ENCODE measurements at regions not wholly inside any gene's neighbourhood (a gene's known extent, or its start where the extent isn't known, plus 50 kb on each side); places are given as distances from the start of the nearest gene placed in this dataset.

DNA sequence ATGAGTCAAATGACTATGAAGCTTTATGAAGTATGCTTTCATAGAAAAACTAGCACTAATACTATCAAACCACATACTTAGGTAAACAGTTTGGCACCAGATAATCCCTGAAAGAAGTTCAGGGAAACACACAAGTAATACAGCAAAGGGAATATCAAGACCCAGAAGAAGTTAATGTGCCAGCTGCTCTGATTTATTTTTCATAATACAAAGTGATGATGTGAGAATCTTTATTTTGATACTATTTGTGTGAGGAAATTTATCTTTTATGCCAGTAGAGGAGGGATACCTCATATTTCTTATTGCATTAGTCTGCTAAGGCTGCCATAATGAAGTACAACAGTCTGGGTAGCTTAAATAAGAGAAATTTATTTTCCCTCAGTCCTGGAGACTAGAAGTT is 67.7 kb upstream of the ANO3 start:
- Histone ChIP-seq H3K9ac (ENCODE audit: low read depth, low read length) (no peak overlapping the region), H3K27ac (ENCODE audit: low read depth, low read length) (no peak overlapping the region), H3K4me1 (ENCODE audit: control insufficient read depth, insufficient read depth, low read length) (no peaks in the 10 kb centered on the region), H3K27me3 (ENCODE audit: control insufficient read depth, insufficient read depth, low read length) (no peaks in the 10 kb centered on the region), H3K36me3 (ENCODE audit: control insufficient read depth, insufficient read depth, low read length) (no peaks in the 10 kb centered on the region), H3K9me3 (ENCODE audit: control insufficient read depth, insufficient read depth, low read length) (no peaks in the 10 kb centered on the region), H3K4me3 (ENCODE audit: low read depth, low read length) (no peak overlapping the region)

DNA sequence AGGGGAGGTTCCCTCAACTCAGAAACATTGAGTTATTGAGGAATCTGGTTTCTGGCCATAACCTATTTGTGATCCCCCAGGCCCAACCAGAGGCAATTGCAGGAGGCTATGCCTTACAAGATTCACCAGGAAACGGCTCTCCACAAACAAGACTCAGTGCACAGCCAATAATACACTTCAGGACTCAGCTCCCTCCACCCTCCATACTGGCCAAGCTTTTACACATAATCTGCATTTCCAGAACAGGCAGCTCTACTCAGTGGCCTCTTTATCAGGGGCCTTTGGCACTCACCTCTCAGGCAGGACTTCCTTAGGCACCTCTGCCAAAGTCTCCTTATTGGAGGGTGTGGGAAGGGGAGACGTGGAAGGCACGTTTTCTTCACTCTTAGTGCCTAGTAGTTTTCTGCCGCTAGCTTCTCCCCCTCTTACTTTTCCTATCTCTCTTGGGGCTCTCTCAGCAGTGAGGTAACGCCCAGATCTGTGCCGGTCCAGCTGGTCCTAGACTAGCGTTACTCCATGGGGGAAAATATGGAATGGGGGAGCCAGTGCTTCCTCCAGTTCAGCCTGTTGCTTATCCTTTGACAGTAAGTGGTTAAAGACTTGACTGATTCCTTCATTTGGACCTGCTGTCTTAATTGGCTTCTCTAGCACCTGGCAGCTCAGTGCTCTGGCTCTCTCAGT is 62.8 kb upstream of the ANO3 start:
- Histone ChIP-seq H3K27me3 (ENCODE audit: control insufficient read depth, insufficient read depth, low read length) (no peaks in the 10 kb centered on the region), H3K4me3 (ENCODE audit: low read depth, low read length) (no peak overlapping the region), H3K27ac (ENCODE audit: low read depth, low read length) (no peak overlapping the region), H3K9ac (ENCODE audit: low read depth, low read length) (no peak overlapping the region), H3K36me3 (ENCODE audit: control insufficient read depth, insufficient read depth, low read length) (no peaks in the 10 kb centered on the region), H3K9me3 (ENCODE audit: control insufficient read depth, insufficient read depth, low read length) (no peaks in the 10 kb centered on the region), H3K4me1 (ENCODE audit: control insufficient read depth, insufficient read depth, low read length) (peaks cover 7% of the 10 kb centered on the region; the same call in 1 of the 2 replicates)

DNA sequence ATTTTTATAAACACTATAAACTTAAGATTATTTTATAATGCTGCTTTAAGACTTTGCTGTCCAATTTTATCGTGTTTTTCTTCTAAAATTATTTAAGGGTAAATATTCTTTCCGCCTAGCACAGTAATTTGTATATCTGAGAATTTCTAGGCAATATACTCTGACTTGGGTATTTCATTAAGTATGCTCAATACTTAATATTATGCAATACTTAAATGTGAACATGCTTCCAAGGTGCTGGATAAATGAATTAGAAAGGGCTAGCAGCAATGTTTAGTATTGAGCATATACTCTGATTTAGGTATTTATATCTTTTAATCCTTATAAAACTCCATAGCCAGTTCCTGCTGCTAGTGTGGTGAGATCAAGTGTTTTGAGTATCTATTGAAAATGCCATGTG is 60.3 kb upstream of the ANO3 start:
- H3K9me3 ChIP-seq (ENCODE audit: control insufficient read depth, insufficient read depth, low read length): no peaks in the 10 kb centered on the region
- H3K4me3 ChIP-seq (ENCODE audit: low read depth, low read length): no peak overlapping the region
- H3K4me1 ChIP-seq (ENCODE audit: control insufficient read depth, insufficient read depth, low read length): peaks cover 18% of the 10 kb centered on the region
- no peaks in the 10 kb centered on the region for H3K36me3 ChIP-seq (ENCODE audit: control insufficient read depth, insufficient read depth, low read length)
- H3K27ac ChIP-seq (ENCODE audit: low read depth, low read length): no peak overlapping the region
- no peaks in the 10 kb centered on the region for H3K27me3 ChIP-seq (ENCODE audit: control insufficient read depth, insufficient read depth, low read length)
- no peak overlapping the region for H3K9ac ChIP-seq (ENCODE audit: low read depth, low read length)

DNA sequence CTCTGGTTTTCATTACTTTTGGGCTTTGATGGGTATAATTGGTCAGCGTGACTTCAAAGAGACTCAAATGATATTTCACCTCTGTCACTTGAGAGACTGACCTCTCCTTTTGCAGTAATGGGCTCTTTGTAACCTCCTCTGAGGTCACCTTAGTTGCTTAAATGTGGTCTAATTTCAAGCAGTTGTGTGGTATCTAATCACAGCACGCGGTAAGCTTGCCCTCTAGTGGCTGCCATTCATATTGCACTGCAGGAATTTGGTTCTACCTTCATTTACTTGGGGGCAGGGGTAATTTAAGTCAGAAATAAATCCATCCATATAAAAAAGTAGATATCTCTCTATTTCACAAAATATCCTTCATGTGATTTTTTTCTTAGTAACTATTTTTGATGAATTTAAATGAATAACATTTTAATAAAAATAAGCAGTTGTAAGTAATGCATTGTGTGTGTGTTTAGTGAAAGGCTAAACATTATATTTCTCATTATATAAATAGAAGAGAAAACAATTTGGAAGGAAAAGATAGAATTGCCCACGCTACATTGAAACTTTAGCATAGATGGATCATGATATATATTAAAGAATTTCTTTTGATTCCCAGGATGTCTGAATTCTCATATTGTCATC is 55.0 kb upstream of the ANO3 start:
- Histone ChIP-seq H3K27me3 (ENCODE audit: control insufficient read depth, insufficient read depth, low read length) (no peaks in the 10 kb centered on the region), H3K27ac (ENCODE audit: low read depth, low read length) (no peak overlapping the region), H3K9ac (ENCODE audit: low read depth, low read length) (no peak overlapping the region), H3K36me3 (ENCODE audit: control insufficient read depth, insufficient read depth, low read length) (no peaks in the 10 kb centered on the region), H3K9me3 (ENCODE audit: control insufficient read depth, insufficient read depth, low read length) (no peaks in the 10 kb centered on the region), H3K4me1 (ENCODE audit: control insufficient read depth, insufficient read depth, low read length) (peaks cover 11% of the 10 kb centered on the region), H3K4me3 (ENCODE audit: low read depth, low read length) (no peak overlapping the region)

DNA sequence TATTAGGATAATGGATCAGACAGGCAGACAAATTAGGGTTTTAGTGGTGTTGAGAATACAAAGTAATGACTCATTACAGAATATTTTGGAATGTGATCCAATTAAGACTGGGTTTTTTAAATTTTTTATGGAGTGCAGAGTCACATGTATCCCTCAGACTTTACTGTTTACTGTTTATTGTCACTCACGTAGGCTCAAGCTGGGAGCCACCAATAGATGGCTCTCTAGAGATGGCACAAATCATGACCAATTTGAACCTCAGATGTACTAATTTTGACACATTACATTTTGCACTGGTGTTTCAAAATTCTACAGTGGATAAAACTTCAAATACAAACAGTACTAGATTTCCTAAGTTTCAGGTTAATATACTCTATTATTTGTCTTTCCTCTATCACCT is 53.6 kb upstream of the ANO3 start:
- Histone ChIP-seq H3K27ac (ENCODE audit: low read depth, low read length) (no peak overlapping the region), H3K4me3 (ENCODE audit: low read depth, low read length) (no peak overlapping the region), H3K9ac (ENCODE audit: low read depth, low read length) (no peak overlapping the region), H3K4me1 (ENCODE audit: control insufficient read depth, insufficient read depth, low read length) (peaks cover 11% of the 10 kb centered on the region), H3K9me3 (ENCODE audit: control insufficient read depth, insufficient read depth, low read length) (no peaks in the 10 kb centered on the region), H3K36me3 (ENCODE audit: control insufficient read depth, insufficient read depth, low read length) (no peaks in the 10 kb centered on the region), H3K27me3 (ENCODE audit: control insufficient read depth, insufficient read depth, low read length) (no peaks in the 10 kb centered on the region)
